Posterior cingulate gyrus (tissue), 11 donors: ENCODE measurements at regions not wholly inside any gene's neighbourhood (a gene's known extent, or its start where the extent isn't known, plus 50 kb on each side); places are given as distances from the start of the nearest gene placed in this dataset.

ENCODE experiments used
- DNase-seq, 10 donors: peaks; one replicate each; pipeline versions ENCODE4 v3.0.0 to v3.0.0-alpha.2; 2020 to 2021; ENCODE audit warnings: mixed read lengths in 3 of 10
- intact Hi-C: fragments of 100-400 bp; cut with DNase I; formaldehyde crosslinking; loops from one replicate; pipeline ENCODE4 v1.15.1; 2023

DNA sequence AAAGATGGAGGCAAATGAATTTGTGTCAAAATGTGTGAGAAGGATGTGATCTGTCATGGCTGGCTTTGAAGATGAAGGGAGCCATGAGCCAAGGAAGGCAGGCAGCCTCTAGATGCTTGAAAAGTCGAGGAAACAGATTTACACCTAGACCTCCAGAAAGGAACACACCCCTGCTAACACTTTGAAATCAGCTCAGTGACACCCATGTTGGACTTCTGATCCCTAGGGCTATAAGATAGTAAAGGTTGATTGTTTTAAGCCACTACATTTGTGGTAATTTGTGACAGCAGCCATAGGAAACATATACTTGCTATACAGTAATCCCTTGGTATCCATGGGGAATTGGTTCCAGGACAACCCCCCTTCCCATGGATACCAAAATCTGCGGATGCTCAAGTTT, 80.5 kb upstream of the DYRK2 start:
- intact Hi-C loops = no loop called here
- DNase-seq = no peak

DNA sequence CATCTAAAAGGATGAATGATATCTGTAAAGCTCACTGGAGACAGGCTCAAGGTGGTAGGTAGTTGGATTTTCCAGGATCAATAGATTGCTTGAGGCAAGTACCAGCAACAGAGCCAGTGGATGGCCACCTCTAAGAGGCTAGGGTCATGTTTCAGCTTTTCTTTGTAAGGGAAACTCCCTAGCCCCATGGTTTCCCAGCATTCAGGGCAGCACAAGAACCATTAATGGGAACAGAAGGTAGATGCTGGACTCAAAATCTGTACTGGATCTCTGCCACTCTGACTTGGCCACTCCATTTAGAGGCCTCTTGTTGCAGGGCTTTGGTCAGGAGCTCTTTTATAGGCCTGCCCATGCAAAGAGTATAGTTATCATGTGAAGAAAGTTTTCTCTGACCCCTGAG, 76.1 kb upstream of the DYRK2 start:
- DNase-seq = no peak
- intact Hi-C loops = no loop called here

DNA sequence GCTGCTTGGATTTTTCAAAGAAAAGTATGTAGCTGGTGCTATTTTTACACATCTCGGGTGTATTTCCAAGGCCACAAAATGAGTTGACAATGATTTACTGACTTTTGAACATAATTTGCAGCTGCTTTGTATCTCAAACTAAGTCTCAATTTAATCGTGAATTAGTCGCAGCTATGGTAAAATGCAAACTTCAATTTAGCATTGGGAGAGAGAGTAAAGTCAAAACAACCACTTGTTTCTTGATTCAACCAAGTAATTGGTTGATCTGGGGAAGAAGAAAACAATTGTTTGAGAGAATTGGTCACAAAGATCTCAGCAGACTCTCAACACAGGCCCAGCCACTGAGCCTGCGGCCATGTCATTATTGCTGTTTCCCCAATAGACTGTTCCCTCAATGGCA, 75.0 kb upstream of the DYRK2 start:
- intact Hi-C loops = no loop called here

DNA sequence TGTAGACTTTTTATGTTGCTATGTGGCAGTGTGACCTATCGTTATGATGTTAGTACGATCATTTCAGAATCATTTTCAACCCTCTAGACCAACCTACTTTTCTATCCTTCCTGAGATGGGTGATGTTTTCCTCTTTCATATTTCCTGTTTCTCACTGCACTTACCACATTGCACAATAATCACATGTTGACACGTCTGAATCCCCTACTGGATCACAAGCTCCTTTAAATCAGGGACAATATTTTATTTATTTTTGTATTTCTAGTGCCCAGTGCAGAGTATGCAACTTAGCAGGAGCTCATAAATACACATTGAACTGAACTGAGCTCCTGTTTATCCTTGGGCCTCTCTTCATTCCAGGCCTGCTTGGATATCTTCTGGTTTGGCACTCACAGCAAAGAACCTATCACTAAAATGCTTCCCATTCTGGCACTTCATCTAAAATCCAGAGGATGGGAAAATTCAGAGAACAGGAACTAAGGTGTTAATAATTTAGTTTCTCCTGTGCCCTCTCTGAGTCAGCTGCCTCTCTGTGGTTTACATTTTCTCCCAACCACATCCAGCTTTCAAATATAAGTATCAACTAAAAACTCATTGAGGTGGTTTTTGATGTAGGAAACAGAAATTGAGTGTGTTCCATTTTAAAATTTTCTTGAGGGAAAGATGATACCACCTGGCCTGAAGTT, 69.4 kb upstream of the DYRK2 start:
- intact Hi-C loops = no loop called here
- no peak for DNase-seq

More for the DNA sequence above, 75.0 kb upstream of the DYRK2 start:
- no peak for DNase-seq

DNA sequence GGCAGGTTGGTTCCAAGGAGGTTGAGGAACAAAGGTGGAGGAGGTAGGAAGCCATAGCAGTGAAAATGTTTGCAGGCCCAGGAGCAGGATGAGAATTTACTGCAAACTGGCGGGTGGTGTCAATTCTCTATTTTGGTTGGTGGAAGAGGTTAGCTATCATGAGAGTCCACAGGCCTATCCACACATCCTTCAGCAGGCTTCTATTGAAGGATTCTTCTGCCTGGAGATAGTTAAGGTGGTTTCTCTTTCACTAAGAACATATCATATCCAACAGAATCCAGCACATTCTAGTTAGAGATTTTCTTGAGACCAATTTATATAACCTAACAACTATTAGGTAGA, 68.9 kb upstream of the DYRK2 start:
- DNase-seq = no peak
- intact Hi-C loops = no loop called here

DNA sequence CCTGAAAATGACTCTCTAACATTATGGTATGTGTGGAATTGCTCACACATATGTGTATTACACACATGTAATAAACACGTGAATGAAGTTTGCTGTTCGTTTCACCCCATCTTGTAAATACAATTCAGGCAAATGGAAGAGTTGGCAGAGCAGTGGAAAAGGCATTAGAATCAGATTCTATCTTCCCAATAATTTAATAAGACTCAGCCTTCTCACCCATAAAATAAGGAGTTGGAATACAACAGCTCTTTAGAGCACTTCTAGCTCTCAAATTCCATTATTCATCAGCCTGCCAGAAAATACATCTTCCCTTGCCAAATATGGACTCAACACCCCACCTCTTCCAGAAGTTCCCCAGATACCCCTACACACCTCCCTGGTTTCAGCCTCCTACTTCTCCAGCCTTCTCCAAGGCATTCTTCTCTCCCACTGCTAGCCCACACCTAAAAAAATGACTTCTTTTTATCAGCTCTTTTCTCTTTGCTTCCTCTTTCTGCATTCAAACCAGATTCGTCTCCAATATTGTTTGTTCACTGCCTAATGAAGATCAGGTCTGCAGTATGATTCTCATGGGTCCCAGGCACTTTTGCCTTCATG, 66.2 kb upstream of the DYRK2 start:
- DNase-seq = no peak
- intact Hi-C loops = no loop called here

DNA sequence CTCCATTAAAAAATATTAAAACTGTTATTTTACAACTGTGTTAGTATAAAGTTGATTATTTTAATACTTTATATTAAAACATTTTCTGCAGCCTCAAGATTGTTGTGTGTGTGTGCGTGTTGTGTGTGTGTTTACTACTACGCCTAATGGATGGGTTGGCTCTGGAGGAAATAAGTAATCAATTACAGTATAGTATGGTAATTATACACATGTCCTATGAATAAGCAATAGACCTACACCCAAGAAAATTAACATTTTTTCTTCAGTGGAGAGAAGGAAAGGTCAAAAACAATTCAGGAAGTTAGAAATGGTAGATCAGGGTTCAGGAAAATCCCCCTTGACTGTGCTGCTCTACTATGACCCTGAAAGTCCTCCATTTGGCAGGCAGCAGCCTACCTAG, 65.7 kb upstream of the DYRK2 start:
- DNase-seq = no peak
- intact Hi-C loops = no loop called here

DNA sequence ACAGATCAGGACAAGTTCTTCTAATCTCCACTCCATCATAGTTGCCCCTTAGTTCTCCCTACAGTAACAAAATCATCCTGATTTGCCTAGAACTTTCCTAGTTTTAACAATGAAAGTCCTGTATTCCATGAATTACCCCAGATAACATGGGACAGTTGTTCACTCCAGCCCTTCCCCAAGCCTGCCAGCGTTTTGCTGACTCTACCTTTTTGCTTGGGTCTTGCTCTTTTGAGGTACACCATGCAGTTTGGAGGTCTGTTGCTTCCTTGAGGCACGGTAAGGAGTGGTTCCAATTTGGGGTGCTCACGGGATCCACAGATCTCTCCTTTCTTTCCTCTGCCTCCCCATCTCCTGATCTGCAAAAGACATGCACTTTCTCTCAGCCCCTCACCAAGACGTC, 61.6 kb upstream of the DYRK2 start:
- no peak for DNase-seq
- intact Hi-C loops = no loop called here

DNA sequence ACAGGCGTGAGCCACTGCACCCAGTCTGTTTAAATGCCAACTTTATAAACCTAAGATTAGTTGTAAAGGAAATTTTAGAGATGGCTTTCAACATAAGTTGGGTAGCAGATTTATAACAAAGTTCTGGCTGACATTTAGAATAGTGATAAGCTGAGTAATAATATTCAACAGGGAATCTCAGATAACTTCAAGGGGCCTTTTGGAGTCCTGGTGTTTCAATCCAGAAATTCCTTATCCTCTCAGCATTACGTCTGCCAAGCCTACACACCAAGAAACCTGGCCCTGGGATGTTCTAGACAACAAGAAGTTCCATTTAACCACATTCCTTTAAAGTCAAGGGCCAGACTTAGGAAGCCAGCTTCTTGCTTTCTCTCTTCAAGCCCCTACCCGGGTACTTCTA, 59.5 kb upstream of the DYRK2 start:
- intact Hi-C loops = no loop called here
- DNase-seq = no peak

DNA sequence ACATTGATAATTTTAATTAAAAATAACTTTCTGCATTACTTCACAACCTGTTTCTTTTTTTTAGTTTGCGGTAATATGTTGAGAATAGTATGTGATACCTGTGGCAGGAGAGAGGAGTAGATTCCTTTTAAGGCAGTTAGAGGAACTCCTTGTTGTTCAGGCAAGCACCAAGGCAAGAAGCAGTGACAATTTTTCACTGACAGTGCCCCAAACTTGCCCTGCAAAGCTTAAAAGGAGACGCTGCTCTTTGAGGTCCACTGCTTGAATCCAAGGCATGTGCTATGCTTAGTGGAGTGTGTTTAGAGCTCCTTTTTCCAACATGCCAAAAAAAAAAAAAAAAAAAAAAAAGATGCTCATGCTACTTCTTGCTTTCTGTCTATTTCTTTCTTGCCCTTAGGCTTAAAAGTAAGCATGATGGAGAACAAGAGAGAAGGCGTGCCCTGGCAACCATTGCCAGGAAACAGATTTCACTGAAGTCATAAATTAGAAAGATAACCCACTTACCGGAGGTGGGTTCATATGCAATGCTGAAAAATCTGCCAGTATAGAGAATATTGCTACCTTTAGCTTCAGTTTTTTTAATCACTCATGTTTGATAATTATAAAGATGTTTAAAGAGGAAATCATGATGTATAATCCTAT, 58.3 kb upstream of the DYRK2 start:
- no peak for DNase-seq
- intact Hi-C loops = no loop called here

DNA sequence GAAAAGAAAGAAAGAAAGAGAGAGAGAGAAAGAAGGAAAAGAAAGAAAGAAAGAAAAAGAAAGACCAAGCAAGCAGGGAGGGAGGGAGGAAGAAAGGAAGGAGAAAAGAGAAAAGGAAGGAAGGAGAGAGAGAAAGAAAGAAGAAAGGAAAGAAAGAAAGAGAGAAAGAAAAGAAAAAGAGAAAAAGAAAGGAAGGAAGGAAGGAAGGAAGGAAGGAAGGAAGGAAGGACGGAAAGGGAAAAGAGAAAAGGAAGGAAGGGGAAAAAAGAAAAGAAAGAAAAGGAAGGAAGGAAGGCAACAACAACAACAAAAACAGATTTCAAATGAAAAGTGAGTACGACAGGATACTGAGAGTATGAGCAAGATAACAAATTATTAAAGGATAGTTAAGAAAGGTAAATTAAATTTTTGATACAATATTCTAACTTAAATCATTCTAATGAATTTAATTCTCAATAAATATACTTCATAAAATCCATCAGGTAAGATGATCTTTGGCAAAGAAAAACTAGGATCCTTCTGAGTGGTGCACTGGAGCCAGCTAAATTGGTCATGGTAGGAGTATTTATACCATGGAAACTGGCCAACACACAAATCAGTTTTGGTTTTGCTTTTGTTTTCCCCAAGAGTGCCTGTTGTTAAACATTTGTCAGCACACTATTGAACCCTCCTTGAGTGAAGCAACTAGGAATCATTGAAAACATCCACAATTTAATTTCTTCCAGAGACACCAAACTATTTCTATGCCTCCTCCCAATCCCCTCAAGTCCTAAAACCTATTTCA, 56.1 kb upstream of the DYRK2 start:
- intact Hi-C loops = no loop called here
- DNase-seq = no peak

DNA sequence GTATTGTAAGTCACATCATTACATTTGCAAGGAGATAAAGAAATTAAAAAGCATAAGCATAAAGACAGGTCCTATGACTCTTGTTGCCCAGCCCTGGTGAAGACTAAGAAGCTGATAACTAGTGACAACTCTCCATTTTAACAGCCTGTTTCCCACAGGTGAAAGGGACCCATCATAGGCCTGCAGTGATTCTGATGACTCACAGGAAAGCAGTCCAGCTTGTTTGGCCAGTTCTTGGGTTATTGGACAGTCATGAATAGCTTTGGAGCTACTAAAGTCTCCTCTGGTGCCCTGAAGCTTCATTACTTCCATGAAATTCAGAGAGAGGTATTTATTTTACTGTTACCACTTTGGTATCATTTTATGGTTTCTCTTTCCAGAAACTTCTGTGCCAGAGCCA, 55.5 kb upstream of the DYRK2 start:
- DNase-seq = no peak
- intact Hi-C loops = no loop called here

DNA sequence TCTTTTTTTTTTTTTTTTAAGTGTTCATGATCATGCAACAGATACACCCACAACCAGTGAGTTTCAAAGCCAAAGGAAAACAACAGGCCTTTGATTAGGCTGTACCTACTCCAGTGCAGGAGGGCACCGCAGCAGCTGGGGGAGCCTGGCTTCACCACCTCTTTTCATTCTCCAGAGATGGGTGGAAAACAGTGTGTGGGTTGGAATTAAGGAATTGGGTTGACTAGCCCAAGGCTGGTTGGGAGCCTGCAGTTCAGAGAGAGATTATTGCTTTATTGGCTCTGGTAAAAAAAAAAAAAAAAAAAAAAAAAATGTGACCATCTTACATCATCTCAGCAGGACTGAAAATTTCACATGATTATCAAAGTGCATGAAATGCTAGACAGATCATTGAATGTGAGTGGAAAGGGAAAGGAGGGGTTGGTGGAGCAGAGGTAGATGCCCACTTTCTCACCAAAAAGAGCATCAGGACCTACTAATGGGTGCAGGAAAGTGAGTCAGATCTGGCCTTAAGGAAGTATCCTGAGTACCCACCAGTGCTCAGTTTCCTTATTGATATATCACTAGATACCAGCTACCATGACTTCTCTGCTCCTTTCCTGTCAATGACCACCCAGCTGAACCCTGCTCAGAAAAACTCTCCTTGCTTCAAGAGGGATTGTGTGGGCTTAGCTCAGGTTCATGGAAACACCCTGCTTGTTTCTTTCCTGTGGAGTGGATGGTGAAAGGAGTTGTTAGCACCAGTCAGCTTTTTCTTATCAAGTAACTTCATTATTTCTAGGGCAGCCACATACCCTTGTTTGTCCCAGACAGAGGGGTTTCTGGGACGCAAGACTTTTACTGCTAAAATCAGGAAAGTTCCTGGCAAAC, 54.8 kb upstream of the DYRK2 start:
- no peak for DNase-seq
- intact Hi-C loops = no loop called here

DNA sequence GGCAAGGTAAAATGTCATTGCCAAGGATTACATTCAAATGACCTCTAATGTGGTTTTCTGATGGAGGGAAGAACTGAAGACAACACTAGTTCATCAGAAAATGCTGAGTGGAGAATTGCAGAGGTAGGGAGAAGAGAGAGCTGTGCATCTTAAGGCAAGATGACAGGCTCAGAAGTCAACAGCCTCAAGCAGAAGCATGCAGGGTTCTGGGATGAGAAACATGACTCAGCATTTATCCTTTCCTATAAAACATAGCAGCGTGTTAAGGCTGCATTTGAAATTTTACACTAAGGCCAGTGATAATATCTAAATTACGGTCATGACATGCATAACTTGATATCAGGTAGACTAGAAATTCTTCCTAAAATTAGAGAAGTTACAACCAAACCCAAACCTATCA, 53.7 kb upstream of the DYRK2 start:
- intact Hi-C loops = no loop called here

DNA sequence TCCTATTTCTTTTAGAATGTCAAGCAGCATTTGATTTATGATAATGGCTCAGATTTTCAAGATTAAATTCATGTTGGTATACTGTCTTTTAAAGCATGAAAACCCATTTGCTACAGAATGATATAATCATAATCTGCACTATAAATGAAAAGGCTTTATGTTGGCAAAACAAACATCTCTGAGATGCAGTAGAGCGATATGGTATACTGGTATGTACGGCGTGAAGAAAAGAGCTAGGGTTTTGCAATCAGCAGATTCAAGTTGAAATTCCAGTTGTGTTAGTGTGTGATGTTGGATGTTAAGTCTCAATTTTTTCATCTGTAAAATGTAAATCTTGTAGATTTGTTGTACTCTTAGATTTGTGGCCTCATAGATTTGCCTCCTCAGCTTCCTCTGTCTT, 53.2 kb upstream of the DYRK2 start:
- DNase-seq = no peak
- intact Hi-C loops = no loop called here

More for the DNA sequence above, 53.7 kb upstream of the DYRK2 start:
- no peak for DNase-seq

DNA sequence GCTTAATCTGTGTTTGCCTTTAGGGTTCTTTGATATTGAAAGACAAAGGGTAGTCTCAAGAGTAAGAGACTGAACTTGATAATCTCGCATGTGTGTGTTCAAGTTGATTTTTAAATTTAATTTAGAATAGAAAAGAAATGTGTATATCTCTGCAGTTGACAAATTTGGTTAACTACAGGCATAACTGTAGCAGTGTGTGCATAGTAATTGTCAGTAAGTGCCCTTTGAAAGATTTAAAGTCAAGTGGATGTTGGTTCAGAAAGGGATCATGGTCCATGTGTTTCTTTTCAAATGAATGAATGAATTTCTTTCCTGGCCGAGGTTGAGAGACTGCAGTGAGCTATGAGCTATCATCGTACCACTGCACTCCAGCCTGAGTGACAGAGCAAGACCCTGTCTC, 49.9 kb upstream of the DYRK2 start:
- intact Hi-C loops = no loop called here
- DNase-seq = no peak
